Fibroblast of the aortic adventitia (primary cell): ENCODE measurements at regions not wholly inside any gene's neighbourhood (a gene's known extent, or its start where the extent isn't known, plus 50 kb on each side); places are given as distances from the start of the nearest gene placed in this dataset.

Source experiments
- DNase-seq: peaks from one replicate; pipeline ENCODE4 v3.0.0-alpha.2; 2010; ENCODE audit warnings: low read depth
- H3K4me3 ChIP-seq: 2 replicates; pipeline ENCODE4 v1.5.1; 2011; ENCODE audit warnings: low read depth, mild to moderate bottlenecking, control low read depth, low read length, moderate library complexity
- CTCF ChIP-seq: IDR thresholded peaks from 2 replicates; pipeline ENCODE4 v1.5.1; 2011; ENCODE audit warnings: mild to moderate bottlenecking, low read length, control low read depth, inconsistent platforms; ENCODE audit not compliant: insufficient read depth

GRCh38 chr2:79432731-79433146 lies 80.1 kb upstream of the CTNNA2 start:
- no peak for DNase-seq
- H3K4me3 ChIP-seq: no peak overlapping the region

GRCh38 chr2:79428745-79429144 lies 84.1 kb upstream of the CTNNA2 start:
- TF ChIP-seq CTCF: no peak
- no peak overlapping the region for H3K4me3 ChIP-seq
- no peak for DNase-seq

More at GRCh38 chr2:79432731-79433146, 80.1 kb upstream of the CTNNA2 start:
- TF ChIP-seq CTCF: no peak

- TF ChIP-seq CTCF: no peak
- no peak for DNase-seq
- no peak overlapping the region for H3K4me3 ChIP-seq
Observed at GRCh38 chr2:79414690-79415089, 98.2 kb upstream of the CTNNA2 start.

- no peak overlapping the region for H3K4me3 ChIP-seq
- no peak for DNase-seq
- TF ChIP-seq CTCF: no peak
Observed at GRCh38 chr2:79394485-79394859, 118.4 kb upstream of the CTNNA2 start.

GRCh38 chr2:79393806-79394484 lies 118.9 kb upstream of the CTNNA2 start:
- no peak for TF ChIP-seq CTCF
- no peak overlapping the region for H3K4me3 ChIP-seq
- no peak for DNase-seq

- no peak overlapping the region for H3K4me3 ChIP-seq
- DNase-seq: no peak
- TF ChIP-seq CTCF: no peak
Observed at GRCh38 chr2:79393107-79393685, 119.7 kb upstream of the CTNNA2 start.
